ENCODE measurements at regions not wholly inside any gene's neighbourhood (a gene's known extent, or its start where the extent isn't known, plus 50 kb on each side); places are given as distances from the start of the nearest gene placed in this dataset.

GRCh38 chr3:175868626-175869025 is 1009.5 kb downstream of the NAALADL2 start (continued):
- TF ChIP-seq ZNF512 (CRISPR knock-in tag; IDR thresholded peaks at IDR 0.05; ENCODE audit: borderline replicate concordance) = no peak
- TF ChIP-seq PRRX2 (CRISPR knock-in tag; IDR thresholded peaks at IDR 0.05) = no peak
- TF ChIP-seq RELA (CRISPR knock-in tag; IDR thresholded peaks at IDR 0.05; ENCODE audit: borderline replicate concordance) = no peak

GRCh38 chr3:175865724-175866123 is 1006.6 kb downstream of the NAALADL2 start:
- ChIA-PET POLR2A (no interaction called here), CTCF (no interaction called here)
- H3K4me1 Mint-ChIP-seq = peaks cover 9% of the 10 kb centered on the region; the same call in 1 of the 2 replicates
- DNase-seq (ENCODE audit: low spot score) = no peak
- H3K27me3 Mint-ChIP-seq (ENCODE audit: low read depth) = no peaks in the 10 kb centered on the region
- H3K27ac Mint-ChIP-seq = no peak overlapping the region
- H3K4me3 Mint-ChIP-seq = no peak overlapping the region
- ATAC-seq = no peak
- TF ChIP-seq SMAD4 (CRISPR knock-in tag; IDR thresholded peaks at IDR 0.05) = no peak
- TF ChIP-seq JAZF1 (CRISPR knock-in tag; IDR thresholded peaks at IDR 0.05) = no peak
- no peak for TF ChIP-seq ERG (CRISPR knock-in tag; IDR thresholded peaks at IDR 0.05)
- no peak for TF ChIP-seq ZNF671 (CRISPR knock-in tag; IDR thresholded peaks at IDR 0.05)
- no peak for TF ChIP-seq PREB (CRISPR knock-in tag; IDR thresholded peaks at IDR 0.05; ENCODE audit: borderline replicate concordance)
- TF ChIP-seq ZNF317 (CRISPR knock-in tag; IDR thresholded peaks at IDR 0.05; ENCODE audit: borderline replicate concordance, low read depth) = no peak
- TF ChIP-seq PRDM15 (CRISPR knock-in tag; IDR thresholded peaks at IDR 0.05) = no peak
- no peak for TF ChIP-seq NFYB (CRISPR knock-in tag; conservative IDR thresholded peaks at IDR 0.05; ENCODE audit: low read depth)
- TF ChIP-seq JUN (CRISPR knock-in tag; IDR thresholded peaks at IDR 0.05) = no peak
- no peak for TF ChIP-seq ZNF396 (CRISPR knock-in tag; IDR thresholded peaks at IDR 0.05; ENCODE audit: borderline replicate concordance)
- TF ChIP-seq FOXK1 (CRISPR knock-in tag; IDR thresholded peaks at IDR 0.05) = no peak
- no peak for TF ChIP-seq ARID4B (CRISPR knock-in tag; IDR thresholded peaks at IDR 0.05; ENCODE audit: borderline replicate concordance)
- no peak for TF ChIP-seq ZNF138 (CRISPR knock-in tag; conservative IDR thresholded peaks at IDR 0.05)
- no peak for TF ChIP-seq ZNF423 (CRISPR knock-in tag; IDR thresholded peaks at IDR 0.05)
- TF ChIP-seq ZNF121 (CRISPR knock-in tag; IDR thresholded peaks at IDR 0.05) = no peak
- TF ChIP-seq E2F5 (CRISPR knock-in tag; IDR thresholded peaks at IDR 0.05) = no peak
- no peaks in the 10 kb centered on the region for H3K36me3 Mint-ChIP-seq
- no peaks in the 10 kb centered on the region for H3K9me3 Mint-ChIP-seq

All from WTC11 (cell line).